HTR-8/SVneo (cell line): ENCODE measurements at regions not wholly inside any gene's neighbourhood (a gene's known extent, or its start where the extent isn't known, plus 50 kb on each side); places are given as distances from the start of the nearest gene placed in this dataset.
"Not testable (repeated sequence)": the region's sequence is repeated elsewhere in the genome, so short reads cannot be mapped to it uniquely, and the experiment has no call there.

Experiments
- DNase-seq: peaks from one replicate; pipeline ENCODE4 v3.0.0; 2011; ENCODE audit warnings: low spot score, mixed read lengths; ENCODE audit not compliant: insufficient read length
- FAIRE-seq: peaks from 2 replicates; lab custom pipeline; 2011; peaks lifted over from hg19 to GRCh38; lab: Jason Lieb, UNC

- DNase-seq = no peak
- no peak for FAIRE-seq
These were observed 810.9 kb downstream of the LTN1 start for GRCh38 chr21:28181730-28182129.

- no peak for DNase-seq
- FAIRE-seq = no peak
These were observed 813.5 kb downstream of the LTN1 start for GRCh38 chr21:28179136-28179535.

GRCh38 chr21:28177124-28177523, 815.6 kb downstream of the LTN1 start:
- DNase-seq (no peak), FAIRE-seq (no peak)

GRCh38 chr21:28174701-28175100, 818.0 kb downstream of the LTN1 start:
- DNase-seq = no peak
- no peak for FAIRE-seq

GRCh38 chr21:28174006-28174405, 818.7 kb downstream of the LTN1 start:
- no peak for FAIRE-seq
- DNase-seq = no peak

GRCh38 chr21:28172376-28172775, 820.3 kb downstream of the LTN1 start:
- no peak for DNase-seq
- FAIRE-seq = no peak

- DNase-seq = no peak
- FAIRE-seq = no peak
These were observed 825.3 kb downstream of the LTN1 start for GRCh38 chr21:28167366-28167765.

GRCh38 chr21:28164519-28164918, 828.2 kb downstream of the LTN1 start:
- FAIRE-seq = not testable (repeated sequence)

GRCh38 chr21:28162052-28162451, 830.6 kb downstream of the LTN1 start:
- FAIRE-seq = not testable (repeated sequence)

More at GRCh38 chr21:28164519-28164918, 828.2 kb downstream of the LTN1 start:
- not testable (repeated sequence) for DNase-seq

GRCh38 chr21:28160378-28160777, 832.3 kb downstream of the LTN1 start:
- DNase-seq (no peak), FAIRE-seq (no peak)

More at GRCh38 chr21:28162052-28162451, 830.6 kb downstream of the LTN1 start:
- DNase-seq = not testable (repeated sequence)

- FAIRE-seq (no peak), DNase-seq (no peak)
These were observed 833.3 kb downstream of the LTN1 start for GRCh38 chr21:28159396-28159795.

GRCh38 chr21:28156590-28156989, 836.1 kb downstream of the LTN1 start:
- DNase-seq (no peak), FAIRE-seq (no peak)

- DNase-seq = no peak
- no peak for FAIRE-seq
These were observed 838.6 kb downstream of the LTN1 start for GRCh38 chr21:28154121-28154520.

- FAIRE-seq = no peak
These were observed 839.9 kb downstream of the LTN1 start for GRCh38 chr21:28152732-28153131.

GRCh38 chr21:28151758-28152157, 840.9 kb downstream of the LTN1 start:
- FAIRE-seq (no peak), DNase-seq (no peak)

More at GRCh38 chr21:28152732-28153131, 839.9 kb downstream of the LTN1 start:
- no peak for DNase-seq

- no peak for DNase-seq
- FAIRE-seq = no peak
These were observed 841.9 kb downstream of the LTN1 start for GRCh38 chr21:28150778-28151177.

- FAIRE-seq (no peak), DNase-seq (no peak)
These were observed 844.1 kb downstream of the LTN1 start for GRCh38 chr21:28148400-28149064.

GRCh38 chr21:28144653-28145052, 848.0 kb downstream of the LTN1 start:
- no peak for FAIRE-seq
- no peak for DNase-seq

- FAIRE-seq (no peak), DNase-seq (no peak)
These were observed 848.6 kb downstream of the LTN1 start for GRCh38 chr21:28144089-28144488.

- FAIRE-seq (no peak), DNase-seq (no peak)
These were observed 850.0 kb downstream of the LTN1 start for GRCh38 chr21:28142697-28143096.

- DNase-seq (no peak), FAIRE-seq (no peak)
These were observed 854.4 kb downstream of the LTN1 start for GRCh38 chr21:28138272-28138671.

GRCh38 chr21:28136656-28137255, 855.9 kb downstream of the LTN1 start:
- no peak for DNase-seq
- FAIRE-seq = no peak
